IPS DF 4.7 (cell line): ENCODE measurements at regions not wholly inside any gene's neighbourhood (a gene's known extent, or its start where the extent isn't known, plus 50 kb on each side); places are given as distances from the start of the nearest gene placed in this dataset.
"Not testable (repeated sequence)": the region's sequence is repeated elsewhere in the genome, so short reads cannot be mapped to it uniquely, and the experiment has no call there.

Experiments
- DNase-seq: peaks from one replicate; pipeline ENCODE4 v3.0.0-alpha.2; 2013; ENCODE audit warnings: low spot score; ENCODE audit errors: extremely low read depth

DNA sequence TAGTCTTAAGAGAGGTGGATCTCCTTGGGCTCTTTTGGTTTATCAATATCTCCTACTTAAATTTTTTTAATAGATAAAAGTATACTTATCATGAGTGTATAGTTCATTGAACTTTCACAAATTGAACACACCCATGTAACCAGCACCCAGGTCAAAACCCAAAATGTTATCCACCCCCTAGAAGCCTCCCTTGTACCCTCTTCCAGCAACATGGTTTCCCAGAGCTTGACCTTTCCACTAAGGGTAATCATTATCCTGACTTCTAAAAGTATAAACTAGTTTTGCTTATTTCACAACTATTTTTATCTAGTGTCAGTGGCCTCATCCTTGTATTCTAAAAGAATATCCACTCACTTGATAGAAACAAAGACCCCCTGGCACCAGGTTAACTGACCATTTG lies 106.8 kb downstream of the MDH1 start:
- no peak for DNase-seq

DNA sequence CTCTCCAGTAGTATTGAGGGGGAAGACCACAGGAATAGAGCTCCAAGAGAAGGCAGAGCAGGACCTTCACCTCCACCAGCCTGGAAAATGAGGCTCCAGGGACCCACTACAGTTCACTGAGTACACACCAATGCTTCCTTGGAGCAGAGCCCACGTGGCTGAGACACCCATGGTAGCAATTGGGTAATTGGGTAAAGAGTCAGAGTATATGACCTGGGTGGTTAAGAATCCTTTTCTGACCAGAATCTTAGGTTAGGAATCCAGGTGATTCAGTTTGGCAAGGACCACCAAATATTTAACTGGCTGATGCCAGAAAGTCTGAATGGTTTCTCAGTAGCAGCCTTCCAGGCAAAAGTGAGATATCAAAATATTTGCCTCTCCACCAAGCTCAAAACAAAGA lies 107.7 kb downstream of the MDH1 start:
- no peak for DNase-seq

DNA sequence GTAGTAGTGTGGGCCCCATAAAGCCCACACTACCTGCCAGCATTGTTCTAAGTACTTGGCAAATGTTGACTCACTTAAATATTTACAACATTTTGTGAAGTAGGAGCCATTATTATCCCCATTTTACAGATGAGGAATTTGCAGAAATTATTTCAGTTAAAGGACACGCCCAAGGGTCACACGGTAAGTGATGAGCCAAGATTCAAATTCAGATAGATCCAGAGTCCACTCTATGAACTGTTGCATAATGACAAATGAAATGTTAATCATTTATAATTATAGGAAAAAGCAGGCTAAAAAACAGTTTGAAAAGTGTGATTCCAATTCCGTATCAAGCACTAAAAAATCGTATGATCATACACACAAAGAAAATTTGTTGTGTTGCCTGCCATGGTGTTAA lies 108.4 kb downstream of the MDH1 start:
- no peak for DNase-seq

DNA sequence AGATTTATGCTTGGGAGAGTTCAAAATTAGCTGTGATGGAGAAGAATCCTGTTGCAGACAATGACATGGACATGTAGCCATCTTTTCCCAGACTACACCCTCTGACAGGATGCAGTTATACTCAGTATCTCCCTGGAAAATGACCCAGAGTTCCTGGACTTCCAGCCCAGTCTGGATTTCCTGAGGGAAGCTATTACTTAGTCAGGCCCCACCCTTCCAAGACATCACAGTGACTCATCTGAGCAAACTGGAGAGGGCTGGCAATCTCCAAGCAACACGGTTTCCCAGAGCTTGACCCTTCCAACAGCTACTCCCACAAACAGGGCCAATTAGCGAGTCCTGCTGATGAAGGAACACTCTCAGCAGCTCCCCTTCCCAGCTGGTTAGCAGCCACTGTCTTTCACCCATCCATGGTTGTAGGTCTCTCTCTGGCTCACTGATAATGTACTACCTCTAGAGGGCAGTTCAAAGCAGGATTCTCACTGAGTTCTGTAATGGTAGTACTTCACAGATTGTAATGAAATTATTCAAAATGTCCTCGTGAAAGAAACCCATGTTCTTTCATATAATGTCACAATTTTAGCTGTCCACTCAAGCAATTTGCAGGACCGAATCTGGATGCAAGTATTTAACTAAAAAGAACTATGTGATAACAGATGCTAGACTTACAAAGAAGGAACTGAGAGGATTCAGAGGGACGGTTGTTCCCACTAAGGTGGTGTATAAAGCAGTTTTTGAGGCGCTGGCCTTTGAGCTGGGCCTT lies 110.2 kb downstream of the MDH1 start:
- DNase-seq = peak; percentile 62

DNA sequence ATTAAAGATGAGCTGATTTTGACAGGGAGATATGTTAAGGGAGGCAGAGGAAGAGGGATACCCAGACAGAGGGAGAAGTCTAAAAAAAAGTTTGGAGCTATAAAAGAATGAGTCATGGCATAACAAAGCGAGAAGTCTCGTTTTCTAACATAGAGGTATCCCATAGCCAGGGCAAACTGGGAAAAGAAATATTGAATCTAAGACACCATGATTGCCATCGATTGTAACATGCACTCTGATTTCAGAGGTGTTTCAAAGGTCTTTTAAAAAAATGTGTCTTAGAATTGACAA lies 110.7 kb downstream of the MDH1 start:
- DNase-seq = no peak

DNA sequence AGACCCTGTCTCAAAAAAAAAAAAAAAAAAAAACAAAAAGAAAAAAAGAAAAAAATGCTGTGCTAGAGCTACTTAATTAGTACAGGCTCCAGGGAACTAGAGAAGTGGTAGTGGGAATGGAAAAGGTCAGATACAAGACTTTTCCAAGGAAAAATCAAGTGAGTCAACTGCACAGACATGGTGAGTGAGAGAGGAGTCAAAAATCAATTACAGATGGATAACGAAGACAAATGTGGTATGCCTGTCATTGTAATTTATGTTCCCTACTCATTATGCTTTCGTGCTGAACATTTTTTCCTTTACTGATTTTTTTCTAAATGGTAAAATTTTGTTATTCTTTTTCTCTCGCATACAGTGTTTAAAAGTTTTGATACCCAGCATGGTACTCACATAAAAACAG lies 111.5 kb downstream of the MDH1 start:
- no peak for DNase-seq

DNA sequence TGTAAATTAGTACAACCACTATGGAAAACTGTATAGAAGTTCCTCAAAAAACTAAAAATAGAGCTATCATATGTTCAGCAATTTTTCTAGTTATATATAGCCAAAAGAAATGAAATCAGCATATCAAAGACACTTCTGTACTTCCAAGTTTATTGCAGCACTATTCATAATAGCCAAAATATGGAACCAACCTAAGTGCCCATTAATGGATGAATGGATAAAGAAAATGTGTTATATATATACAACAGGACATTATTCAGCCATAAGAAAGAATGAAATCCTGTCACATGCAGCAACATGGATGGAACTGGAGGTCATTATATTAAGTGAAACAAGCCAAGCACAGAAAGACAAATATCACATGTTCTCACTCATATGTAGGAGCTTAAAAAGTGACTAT lies 112.6 kb downstream of the MDH1 start:
- DNase-seq = no peak

DNA sequence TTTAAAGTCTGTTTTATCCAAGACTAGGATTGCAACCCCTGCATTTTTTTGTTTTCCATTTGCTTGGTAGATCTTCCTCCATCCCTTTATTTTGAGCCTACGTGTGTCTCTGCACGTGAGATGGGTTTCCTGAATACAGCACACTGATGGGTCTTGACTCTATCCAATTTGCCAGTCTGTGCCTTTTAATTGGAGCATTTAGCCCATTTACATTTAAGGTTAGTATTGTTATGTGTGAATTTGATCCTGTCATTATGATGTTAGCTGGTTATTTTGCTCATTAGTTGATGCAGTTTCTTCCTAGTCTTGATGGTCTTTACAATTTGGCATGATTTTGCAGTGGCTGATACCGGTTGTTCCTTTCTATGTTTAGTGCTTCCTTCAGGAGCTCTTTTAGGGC lies 117.3 kb downstream of the MDH1 start:
- not testable (repeated sequence) for DNase-seq

DNA sequence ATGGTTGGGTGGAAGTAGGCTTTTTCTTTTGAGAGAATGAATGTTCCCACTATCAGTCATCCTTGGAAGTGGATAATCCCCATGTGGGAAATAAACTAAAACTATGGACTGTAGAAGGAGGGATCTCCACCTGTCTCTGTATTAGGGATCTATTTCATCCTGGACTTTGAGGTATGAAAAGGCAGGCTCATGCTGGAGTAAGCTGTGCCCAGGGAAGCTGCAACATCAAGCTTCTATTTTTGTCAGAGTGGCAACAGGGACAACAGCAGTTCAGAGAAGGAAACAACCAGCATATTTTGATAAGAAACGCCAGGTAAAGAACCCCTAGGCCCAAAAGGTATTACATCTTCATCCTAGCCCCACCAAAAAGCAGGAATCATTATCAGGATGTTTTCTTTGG lies 122.0 kb downstream of the MDH1 start:
- no peak for DNase-seq

DNA sequence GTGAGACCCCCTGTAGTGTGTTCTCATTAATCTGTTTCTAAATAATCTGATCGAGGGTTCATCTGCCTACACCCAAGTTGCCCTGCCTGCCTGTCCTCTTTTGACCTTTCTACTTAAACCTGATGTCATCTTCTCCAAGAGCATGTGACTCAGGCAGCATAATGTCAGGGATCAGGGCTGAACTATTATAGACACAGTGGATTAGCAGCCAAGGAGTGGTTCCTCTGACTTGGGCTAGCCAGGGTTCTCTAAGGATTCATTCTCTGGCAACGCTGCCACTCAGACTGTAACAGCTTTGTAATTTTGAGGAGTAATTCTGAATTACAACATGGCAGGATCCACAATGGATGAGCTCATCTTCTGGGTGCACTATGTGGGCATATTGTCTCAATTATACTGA lies 124.0 kb downstream of the MDH1 start:
- no peak for DNase-seq

DNA sequence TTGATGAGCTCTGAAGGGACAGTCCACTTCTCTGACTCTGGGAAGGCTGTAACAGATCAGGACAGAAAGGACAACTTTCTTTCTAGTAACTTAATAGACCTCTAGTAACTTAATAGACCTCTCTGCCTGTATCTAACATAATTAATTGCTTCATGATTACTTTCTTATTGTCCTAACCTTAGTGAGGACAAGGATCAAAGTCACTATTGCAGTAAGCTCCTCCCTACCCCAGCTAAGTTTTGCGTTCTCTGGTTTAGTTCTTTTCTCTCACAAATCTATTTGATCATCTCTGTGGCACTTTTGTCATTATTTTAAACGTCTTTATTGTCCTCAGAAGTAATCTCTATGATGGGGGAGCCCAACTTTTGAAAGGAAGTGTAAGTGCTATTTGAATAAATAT lies 125.5 kb upstream of the UGP2 start:
- no peak for DNase-seq

DNA sequence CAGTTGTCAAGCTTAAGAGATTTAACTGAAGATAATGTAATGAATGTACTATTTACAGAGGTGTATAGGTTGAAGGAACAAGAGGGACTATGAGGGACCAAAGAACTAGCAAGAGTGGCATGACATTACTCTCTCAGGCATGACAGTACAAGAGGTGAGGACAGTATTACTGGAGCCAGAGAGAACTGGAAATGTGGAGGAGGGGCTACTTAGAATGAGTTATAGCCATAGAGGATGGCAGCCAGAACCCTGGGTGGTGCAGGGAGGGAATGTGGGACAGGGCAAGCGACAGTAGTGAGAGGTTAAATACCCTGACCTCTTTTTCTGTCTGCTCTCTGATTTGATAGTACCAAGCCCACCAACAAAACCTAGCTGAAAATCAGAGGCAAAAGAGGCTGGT lies 122.6 kb upstream of the UGP2 start:
- no peak for DNase-seq

DNA sequence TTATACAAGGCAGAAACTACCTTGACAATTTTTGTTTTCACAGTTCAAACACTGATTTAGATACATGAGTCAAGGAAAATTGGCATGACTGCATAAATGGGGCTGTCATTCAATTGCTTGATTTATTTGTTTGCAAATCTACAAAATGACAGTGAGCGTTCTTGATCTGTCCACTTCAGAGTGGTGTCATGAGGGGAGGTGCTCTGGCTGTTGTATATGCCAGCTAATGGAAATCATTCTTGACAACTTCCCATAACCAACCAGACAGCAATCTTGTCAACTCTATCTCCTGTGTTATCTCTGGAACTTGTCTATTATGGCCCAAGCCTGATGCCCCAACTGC lies 120.6 kb upstream of the UGP2 start:
- DNase-seq = no peak

DNA sequence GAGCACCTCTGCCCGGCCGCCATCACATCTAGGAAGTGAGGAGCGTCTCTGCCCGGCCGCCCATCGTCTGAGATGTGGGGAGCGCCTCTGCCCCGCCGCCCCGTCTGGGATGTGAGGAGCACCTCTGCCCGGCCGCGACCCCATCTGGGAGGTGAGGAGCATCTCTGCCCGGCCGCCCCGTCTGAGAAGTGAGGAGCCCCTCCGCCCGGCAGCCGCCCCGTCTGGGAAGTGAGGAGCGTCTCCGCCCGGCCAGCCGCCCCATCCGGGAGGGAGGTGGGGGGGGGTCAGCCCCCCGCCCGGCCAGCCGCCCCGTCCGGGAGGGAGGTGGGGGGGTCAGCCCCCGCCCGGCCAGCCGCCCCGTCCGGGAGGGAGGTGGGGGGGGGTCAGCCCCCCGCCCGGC lies 119.4 kb upstream of the UGP2 start:
- not testable (repeated sequence) for DNase-seq

DNA sequence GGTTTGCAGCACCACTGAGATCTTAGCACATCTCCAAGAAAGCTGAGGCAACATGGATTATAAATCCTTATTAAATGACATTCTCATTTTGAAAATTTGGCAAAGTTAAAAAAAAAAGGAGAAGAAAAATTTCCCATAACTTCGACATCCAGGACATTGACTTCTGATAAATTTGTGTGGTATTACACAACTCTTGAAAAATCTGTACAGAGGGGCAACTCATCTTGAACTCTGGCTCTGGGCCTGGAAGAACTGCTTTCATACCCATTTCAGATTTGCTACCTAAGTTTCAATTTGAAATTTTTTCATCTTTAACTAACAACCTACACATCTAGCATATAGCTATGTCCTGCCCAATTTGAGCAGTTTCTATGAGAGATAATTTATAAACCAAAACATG lies 118.0 kb upstream of the UGP2 start:
- DNase-seq = no peak

DNA sequence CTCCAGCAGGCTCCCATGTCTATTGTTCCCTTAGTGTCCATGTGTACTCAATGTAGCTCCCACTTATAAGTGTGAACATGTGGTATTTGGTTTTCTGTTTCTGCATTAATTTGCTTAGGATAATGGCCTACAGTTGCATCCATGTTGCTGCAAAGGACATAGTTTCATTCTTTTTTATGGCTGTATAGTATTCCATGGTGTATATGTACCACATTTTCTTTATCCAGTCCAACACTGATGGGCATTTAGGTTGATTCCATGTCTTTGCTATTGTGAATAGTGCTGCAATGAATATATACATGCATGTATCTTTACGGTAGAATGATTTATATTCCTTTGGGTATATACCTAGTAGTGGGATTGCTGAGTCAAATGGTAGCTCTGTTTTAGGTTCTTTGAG lies 116.5 kb upstream of the UGP2 start:
- not testable (repeated sequence) for DNase-seq

DNA sequence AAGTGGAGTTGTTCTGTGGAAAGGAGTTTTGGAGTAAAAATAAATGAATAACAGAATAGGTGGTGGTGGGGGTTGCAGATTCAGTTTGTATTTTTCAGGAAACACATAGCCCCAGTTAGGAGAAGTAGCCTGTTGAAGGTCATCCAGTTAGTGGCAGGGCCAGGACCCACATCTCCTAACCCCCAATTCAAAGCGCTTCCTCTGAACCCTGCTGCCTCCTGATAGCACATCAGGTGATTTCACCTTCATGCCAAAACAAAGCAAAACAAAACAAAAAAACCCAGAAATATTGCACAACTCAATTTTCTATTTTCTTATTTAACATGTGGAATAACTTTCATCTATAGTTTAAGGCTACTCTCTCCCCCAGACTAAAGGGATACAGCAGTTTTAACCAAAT lies 112.3 kb upstream of the UGP2 start:
- DNase-seq = no peak

DNA sequence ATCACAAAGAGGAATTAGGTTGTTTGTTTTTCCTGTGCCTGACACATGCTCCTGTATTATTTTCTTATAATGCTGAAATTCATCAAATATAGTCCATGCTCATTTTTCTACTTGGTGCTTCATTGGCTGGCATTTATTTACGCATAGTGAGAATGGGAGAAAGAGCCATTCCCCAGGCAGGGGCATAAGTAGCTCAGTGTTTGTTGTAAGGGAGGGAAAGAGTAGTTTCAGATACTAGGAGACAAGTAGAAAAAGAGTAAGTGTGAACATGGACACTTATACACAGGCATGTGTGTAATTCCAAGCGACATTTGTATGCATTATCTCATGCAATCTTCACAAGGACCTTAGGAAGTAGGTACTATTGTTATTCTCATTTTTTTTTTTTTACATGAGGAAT lies 111.9 kb upstream of the UGP2 start:
- DNase-seq = no peak

DNA sequence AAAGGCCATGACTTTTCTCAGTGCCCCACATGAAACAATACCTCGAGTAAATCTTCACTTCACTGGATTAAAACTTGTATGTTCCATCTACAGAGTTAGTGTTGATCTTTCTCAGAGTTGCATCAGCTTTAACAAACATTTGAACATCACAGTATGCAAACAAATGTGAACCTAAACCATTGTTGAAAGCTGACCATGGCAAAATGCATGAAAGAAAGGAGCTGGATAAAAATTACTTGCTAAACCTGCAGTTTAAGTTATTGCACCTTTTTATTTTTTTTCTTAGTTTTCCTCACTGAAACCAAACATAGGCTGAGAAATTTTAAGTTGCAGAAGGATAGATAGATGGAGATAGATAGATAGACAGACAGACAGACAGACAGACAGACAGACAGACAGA lies 107.2 kb upstream of the UGP2 start:
- no peak for DNase-seq

DNA sequence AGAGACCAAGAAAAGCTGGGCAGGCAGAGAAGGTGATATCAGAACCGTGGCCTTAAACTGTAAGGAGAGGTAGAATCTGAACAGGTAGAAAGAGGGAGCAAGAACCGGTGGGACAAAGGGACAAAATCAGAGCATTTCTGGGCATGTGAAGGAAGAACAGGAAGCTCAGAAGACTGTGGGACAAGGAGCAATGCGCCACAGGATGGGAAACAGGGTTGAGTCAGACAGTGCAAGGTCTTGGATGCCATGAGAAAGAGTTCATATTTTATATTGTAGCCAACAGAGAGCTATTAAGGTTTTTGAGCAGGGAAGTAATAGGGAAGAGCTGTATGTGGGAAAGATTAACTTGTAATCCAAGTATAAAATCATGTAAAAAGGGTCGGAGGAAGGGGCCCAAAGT lies 106.4 kb upstream of the UGP2 start:
- DNase-seq = no peak

DNA sequence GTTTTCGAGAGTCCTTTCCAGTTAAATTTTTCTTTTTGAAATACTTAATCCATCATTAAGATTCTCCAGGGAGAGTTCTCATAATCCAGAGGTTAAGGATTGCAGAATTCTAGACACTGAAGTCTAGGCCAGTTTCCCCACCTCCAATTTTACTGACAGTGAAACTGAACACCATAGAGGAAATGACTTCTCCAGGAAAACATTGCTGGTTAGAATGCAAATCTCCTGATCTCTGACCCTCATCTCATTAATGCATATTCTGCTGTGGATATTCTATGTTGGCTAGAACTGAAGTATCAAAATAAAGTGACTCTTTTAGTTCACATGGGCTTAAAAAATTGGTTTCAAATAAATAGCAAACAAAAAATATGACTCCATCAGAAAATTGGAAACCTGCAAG lies 105.8 kb upstream of the UGP2 start:
- DNase-seq = no peak

DNA sequence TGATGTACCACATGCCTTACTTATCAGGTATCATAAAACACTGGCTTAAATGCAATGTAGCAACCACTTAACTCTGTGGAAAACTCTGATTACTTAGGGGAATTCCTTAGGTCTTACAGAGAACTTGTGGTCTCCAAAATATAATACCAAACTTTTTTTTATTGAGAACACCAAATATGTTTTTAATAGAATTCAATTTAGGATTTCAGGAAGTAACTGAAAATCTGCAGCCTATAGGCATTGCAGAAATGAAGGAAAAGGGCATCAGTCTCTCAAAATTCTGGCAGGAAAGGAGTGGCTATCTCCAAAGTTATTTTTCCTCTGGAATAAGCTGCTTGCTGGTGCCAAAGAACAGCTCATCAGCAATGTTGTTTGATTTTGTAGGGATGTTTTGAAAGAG lies 105.3 kb upstream of the UGP2 start:
- DNase-seq = no peak

DNA sequence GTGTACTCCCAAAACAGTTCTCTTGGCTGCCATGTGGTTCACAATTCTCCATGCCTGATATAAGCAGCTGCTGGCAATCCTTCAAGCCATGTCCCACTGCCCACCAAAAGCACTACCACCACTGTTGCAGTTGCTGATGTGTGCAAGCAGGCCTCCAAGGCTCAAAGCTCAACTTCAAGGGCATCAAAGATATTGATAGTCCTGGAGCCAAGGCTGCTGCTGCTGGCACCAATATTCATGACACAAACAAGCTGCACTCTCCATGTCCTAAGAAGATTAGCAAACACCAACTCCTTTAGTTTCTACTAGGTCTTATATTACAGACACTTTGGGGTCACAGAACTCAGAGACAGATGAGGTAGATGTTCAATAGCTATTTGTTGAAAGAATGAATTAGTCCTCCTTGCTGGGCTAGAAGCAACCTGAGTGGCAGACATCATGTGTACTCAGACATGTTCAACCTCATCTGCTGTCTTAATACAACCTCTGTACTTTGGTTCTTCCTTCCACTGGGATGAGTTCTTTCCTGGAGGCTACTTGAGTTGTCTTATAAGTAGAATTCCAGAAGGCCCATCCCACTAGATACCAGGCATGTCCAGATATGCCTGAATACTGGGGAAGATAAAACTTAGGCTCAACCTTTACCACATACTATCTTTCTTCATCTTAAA lies 104.5 kb upstream of the UGP2 start:
- no peak for DNase-seq

DNA sequence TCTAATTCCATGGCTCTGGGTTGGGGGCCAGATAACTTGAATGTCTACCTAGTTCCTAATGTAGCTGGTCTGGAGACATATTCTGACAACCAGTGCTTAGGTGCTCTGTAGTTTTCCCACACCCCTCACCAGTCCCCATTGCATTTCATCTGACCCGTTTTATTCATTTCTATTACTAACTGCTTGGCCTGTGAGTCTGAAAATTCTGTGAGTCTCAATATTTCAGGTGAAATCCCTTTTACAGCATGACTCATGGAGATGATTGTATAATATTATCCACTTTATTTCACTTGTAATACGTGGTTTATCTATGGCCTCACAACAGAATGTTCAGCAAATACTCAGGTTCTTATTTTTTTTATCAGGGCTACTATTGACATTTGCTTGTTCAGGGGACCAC lies 103.7 kb upstream of the UGP2 start:
- DNase-seq = no peak
